Glutamatergic neuron (in vitro differentiated cells): ENCODE measurements at regions not wholly inside any gene's neighbourhood (a gene's known extent, or its start where the extent isn't known, plus 50 kb on each side); places are given as distances from the start of the nearest gene placed in this dataset.

Experiments used
- DNase-seq: peaks from one replicate; pipeline ENCODE4 v3.0.0; 2022
- H3K27ac Mint-ChIP-seq: one replicate; pipeline ENCODE4 v1.8.0; 2020; ENCODE audit warnings: mild to moderate bottlenecking, mixed read lengths, inconsistent platforms; ENCODE audit not compliant: unreplicated experiment
- H3K27me3 Mint-ChIP-seq: one replicate; pipeline ENCODE4 v1.8.0; 2020; ENCODE audit warnings: mild to moderate bottlenecking, moderate library complexity, mixed read lengths, inconsistent platforms; ENCODE audit not compliant: unreplicated experiment
- H3K36me3 Mint-ChIP-seq: one replicate; pipeline ENCODE4 v1.8.0; 2020; ENCODE audit warnings: mild to moderate bottlenecking, mixed read lengths, inconsistent platforms; ENCODE audit not compliant: unreplicated experiment
- H3K4me1 Mint-ChIP-seq: one replicate; pipeline ENCODE4 v1.8.0; 2020; ENCODE audit warnings: mild to moderate bottlenecking, low read depth, mixed read lengths, inconsistent platforms; ENCODE audit not compliant: unreplicated experiment
- H3K4me3 Mint-ChIP-seq: one replicate; pipeline ENCODE4 v1.8.0; 2020; ENCODE audit warnings: mild to moderate bottlenecking, mixed read lengths, inconsistent platforms; ENCODE audit not compliant: unreplicated experiment
- H3K9me3 Mint-ChIP-seq: one replicate; pipeline ENCODE4 v1.8.0; 2020; ENCODE audit warnings: mild to moderate bottlenecking, moderate library complexity, mixed read lengths, inconsistent platforms; ENCODE audit not compliant: unreplicated experiment
- CTCF ChIP-seq: fragments of 200-600 bp; sonication (generic); IDR thresholded peaks from one replicate; pipeline ENCODE4 v1.5.0; 2021; ENCODE audit not compliant: partially characterized antibody, unreplicated experiment

GRCh38 chr3:109228391-109229080 is 87.8 kb downstream of the DPPA2 start:
- Mint-ChIP-seq H3K4me1 (peaks cover 17% of the 10 kb centered on the region), H3K27me3 (no peaks in the 10 kb centered on the region), H3K9me3 (peaks cover 2% of the 10 kb centered on the region), H3K36me3 (no peaks in the 10 kb centered on the region), H3K27ac (no peak overlapping the region), H3K4me3 (no peak overlapping the region)
- no peak for DNase-seq
- TF ChIP-seq CTCF = no peak

- Mint-ChIP-seq H3K27ac (no peak overlapping the region), H3K9me3 (peaks cover 4% of the 10 kb centered on the region), H3K27me3 (no peaks in the 10 kb centered on the region), H3K4me1 (peaks cover 22% of the 10 kb centered on the region), H3K36me3 (no peaks in the 10 kb centered on the region), H3K4me3 (no peak overlapping the region)
- DNase-seq = no peak
- TF ChIP-seq CTCF = no peak
Measured at GRCh38 chr3:109229174-109229847, 87.0 kb downstream of the DPPA2 start.

- DNase-seq = peak; percentile 67
Measured at GRCh38 chr3:109234300-109234699, 82.0 kb downstream of the DPPA2 start.

GRCh38 chr3:109241459-109242186 is 74.7 kb downstream of the DPPA2 start:
- H3K27me3 Mint-ChIP-seq = no peaks in the 10 kb centered on the region
- peaks cover 10% of the 10 kb centered on the region for H3K4me1 Mint-ChIP-seq
- H3K4me3 Mint-ChIP-seq = no peak overlapping the region
- no peak for TF ChIP-seq CTCF
- peaks cover 14% of the 10 kb centered on the region for H3K9me3 Mint-ChIP-seq
- H3K27ac Mint-ChIP-seq = peak overlapping the region; percentile 19
- H3K36me3 Mint-ChIP-seq = peaks cover 6% of the 10 kb centered on the region
- DNase-seq = no peak

More at GRCh38 chr3:109234300-109234699, 82.0 kb downstream of the DPPA2 start:
- H3K36me3 Mint-ChIP-seq = peaks cover 11% of the 10 kb centered on the region
- no peaks in the 10 kb centered on the region for H3K27me3 Mint-ChIP-seq
- no peak for TF ChIP-seq CTCF
- peak overlapping the region; percentile 36 for H3K4me3 Mint-ChIP-seq
- H3K27ac Mint-ChIP-seq = no peak overlapping the region
- peaks cover 21% of the 10 kb centered on the region for H3K9me3 Mint-ChIP-seq
- H3K4me1 Mint-ChIP-seq = peaks cover 12% of the 10 kb centered on the region

GRCh38 chr3:109242187-109242523 is 74.2 kb downstream of the DPPA2 start:
- no peak for DNase-seq
- no peak overlapping the region for H3K27ac Mint-ChIP-seq
- no peaks in the 10 kb centered on the region for H3K27me3 Mint-ChIP-seq
- H3K4me3 Mint-ChIP-seq = no peak overlapping the region
- peaks cover 10% of the 10 kb centered on the region for H3K4me1 Mint-ChIP-seq
- no peak for TF ChIP-seq CTCF
- H3K36me3 Mint-ChIP-seq = peaks cover under 1% of the 10 kb centered on the region
- H3K9me3 Mint-ChIP-seq = peaks cover 9% of the 10 kb centered on the region
